Adrenal gland (tissue), 5 donors: ENCODE measurements at regions not wholly inside any gene's neighbourhood (a gene's known extent, or its start where the extent isn't known, plus 50 kb on each side); places are given as distances from the start of the nearest gene placed in this dataset.

Source experiments
- POLR2A ChIP-seq, 2 donors: fragments of 450-650 bp; IDR thresholded peaks; one replicate each; pipeline ENCODE4 v1.6.1; 2017; ENCODE audit warnings: antibody characterized with exemption in 2 of 2, mild to moderate bottlenecking in 2 of 2, moderate library complexity in 1 of 2
- TF ChIP-seq, protein P1 (sequence below), 6 experiments: fragments of 450-650 bp in 4 of 6; fragments of 200-600 bp in 2 of 6; sonication (generic) in 1 of 6; IDR thresholded peaks; 1 replicate in 5 of 6; 2 replicates in 1 of 6; pipeline versions ENCODE4 v1.5.1 to v1.8.0; 2016 to 2021; ENCODE audit warnings: antibody characterized with exemption in 6 of 6, mild to moderate bottlenecking in 2 of 6, moderate library complexity in 1 of 6
- donor health status: DM: no; HTN: no; CAD: no.

DNA sequence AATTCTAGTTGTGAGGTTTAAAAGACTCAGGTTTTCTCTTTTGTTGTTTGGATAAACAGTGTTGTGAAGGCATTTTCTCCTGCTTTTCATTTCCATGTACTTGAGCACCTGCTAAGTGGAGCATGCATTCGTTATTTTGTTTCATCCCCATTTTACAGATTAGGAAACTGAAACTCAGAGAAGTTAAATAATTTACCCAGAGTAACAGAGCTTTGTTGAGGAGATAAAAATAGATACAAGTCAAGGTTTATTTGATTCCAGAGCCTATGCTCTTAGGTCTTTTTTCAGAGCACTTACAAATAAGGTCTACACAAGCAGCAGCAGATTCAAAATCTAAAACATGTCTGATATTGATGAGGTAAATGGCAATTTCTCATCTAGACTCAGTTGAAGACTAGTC lies 254.7 kb upstream of the PTBP2 start:
- TF ChIP-seq, protein P1, sequence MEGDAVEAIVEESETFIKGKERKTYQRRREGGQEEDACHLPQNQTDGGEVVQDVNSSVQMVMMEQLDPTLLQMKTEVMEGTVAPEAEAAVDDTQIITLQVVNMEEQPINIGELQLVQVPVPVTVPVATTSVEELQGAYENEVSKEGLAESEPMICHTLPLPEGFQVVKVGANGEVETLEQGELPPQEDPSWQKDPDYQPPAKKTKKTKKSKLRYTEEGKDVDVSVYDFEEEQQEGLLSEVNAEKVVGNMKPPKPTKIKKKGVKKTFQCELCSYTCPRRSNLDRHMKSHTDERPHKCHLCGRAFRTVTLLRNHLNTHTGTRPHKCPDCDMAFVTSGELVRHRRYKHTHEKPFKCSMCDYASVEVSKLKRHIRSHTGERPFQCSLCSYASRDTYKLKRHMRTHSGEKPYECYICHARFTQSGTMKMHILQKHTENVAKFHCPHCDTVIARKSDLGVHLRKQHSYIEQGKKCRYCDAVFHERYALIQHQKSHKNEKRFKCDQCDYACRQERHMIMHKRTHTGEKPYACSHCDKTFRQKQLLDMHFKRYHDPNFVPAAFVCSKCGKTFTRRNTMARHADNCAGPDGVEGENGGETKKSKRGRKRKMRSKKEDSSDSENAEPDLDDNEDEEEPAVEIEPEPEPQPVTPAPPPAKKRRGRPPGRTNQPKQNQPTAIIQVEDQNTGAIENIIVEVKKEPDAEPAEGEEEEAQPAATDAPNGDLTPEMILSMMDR (IDR thresholded peaks at IDR 0.05): no peak
- no peak for TF ChIP-seq POLR2A (IDR thresholded peaks at IDR 0.05)
